Pulmonary artery endothelial cell (primary cell): ENCODE measurements at regions not wholly inside any gene's neighbourhood (a gene's known extent, or its start where the extent isn't known, plus 50 kb on each side); places are given as distances from the start of the nearest gene placed in this dataset.
"Not testable (repeated sequence)": the region's sequence is repeated elsewhere in the genome, so short reads cannot be mapped to it uniquely, and the experiment has no call there.

ENCODE experiments used
- DNase-seq: peaks from one replicate; pipeline ENCODE4 v3.0.0-alpha.2; 2011; ENCODE audit warnings: low read depth, low spot score

DNA sequence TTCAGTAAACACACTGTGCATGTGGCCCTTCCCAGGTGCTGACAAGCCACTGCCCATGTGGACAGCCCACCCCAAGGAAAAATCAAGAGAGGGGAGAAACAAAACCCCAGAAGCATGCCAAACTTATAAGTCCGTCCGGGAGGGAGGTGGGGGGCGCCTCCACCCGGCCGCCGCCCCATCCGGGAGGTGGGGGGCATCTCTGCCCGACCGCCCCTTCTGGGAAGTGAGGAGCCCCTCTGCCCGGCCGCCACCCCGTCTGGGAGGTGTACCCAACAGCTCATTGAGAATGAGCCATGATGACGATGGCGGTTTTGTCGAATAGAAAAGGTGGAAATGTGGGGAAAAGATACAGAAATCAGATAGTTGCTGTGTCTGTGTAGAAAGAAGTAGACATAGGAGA, 53.8 kb upstream of the C2CD4B start:
- no peak for DNase-seq

DNA sequence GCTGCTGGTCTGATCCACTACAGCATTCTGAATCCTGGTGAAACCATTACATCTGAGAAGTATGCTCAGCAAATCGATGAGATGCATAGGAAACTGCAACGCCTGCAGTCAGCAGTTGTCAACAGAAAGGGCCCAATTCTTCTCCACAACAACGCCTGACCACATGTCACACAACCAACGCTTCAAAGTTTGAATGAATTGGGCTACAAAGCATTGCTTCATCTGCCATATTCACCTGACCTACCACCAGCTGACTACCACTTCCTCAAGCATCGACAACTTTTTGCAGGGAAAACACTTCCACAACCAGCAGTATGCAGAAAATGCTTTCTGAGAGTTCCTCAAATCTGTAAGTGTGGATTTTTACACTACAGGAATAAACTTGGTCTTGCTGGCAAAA, 54.7 kb upstream of the C2CD4B start:
- no peak for DNase-seq

DNA sequence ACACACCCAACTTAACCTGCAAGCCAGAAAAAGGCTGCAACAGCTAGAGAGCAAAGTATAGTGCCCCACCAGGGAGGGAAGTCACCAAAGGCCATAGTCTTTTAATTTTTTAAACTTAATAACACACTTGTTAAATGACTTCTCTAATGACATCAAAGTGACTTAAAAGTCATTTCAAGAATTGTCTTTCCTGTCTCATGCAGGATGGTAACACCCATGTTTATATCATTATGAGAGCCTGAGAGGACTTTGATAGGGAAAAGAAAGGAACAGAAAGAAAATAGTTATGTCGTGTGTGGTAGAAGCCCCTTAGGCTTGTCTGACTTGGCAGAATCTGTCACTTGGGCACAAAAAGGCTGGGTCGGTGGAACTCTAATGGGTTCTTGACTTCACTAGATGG, 57.9 kb upstream of the C2CD4B start:
- no peak for DNase-seq

DNA sequence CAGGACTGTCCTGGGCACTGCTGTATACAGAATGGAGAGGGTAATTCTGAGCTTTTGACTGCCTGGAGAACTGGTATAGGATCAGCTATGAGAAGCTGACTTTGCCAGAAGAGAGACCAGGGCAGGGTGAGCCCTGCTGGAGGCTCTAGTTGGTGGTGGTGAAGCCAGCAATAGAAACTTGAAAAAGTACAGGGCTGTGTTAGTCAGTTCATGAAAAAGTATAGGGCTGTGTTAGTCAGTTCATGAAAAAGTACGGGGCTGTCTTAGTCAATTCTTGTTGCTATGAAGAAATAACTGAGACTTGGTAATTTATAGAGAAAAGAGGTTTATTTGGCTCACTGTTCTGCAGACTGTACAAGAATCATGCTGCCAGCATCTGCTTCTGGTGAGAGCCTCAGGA, 63.5 kb upstream of the C2CD4B start:
- DNase-seq, result no peak

DNA sequence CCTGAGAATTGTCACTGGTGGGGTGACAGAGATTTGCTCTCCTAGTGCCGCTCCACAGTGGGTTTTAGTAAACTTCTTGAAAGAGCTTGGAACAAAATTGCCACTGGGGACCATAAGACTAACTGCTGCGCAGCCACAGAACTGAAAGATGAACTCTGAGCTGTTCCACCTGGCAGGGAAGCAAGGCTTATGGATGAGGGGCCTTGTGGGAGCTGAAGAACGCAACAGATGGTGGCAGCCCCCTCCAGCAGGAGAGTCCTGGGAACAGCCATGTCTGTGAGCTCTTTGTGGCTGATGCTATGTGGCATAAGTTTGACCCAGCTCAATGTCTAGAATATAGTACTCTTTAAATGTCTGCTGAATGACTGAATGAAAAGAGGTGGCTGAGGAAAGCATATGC, 66.8 kb upstream of the C2CD4B start:
- no peak for DNase-seq

DNA sequence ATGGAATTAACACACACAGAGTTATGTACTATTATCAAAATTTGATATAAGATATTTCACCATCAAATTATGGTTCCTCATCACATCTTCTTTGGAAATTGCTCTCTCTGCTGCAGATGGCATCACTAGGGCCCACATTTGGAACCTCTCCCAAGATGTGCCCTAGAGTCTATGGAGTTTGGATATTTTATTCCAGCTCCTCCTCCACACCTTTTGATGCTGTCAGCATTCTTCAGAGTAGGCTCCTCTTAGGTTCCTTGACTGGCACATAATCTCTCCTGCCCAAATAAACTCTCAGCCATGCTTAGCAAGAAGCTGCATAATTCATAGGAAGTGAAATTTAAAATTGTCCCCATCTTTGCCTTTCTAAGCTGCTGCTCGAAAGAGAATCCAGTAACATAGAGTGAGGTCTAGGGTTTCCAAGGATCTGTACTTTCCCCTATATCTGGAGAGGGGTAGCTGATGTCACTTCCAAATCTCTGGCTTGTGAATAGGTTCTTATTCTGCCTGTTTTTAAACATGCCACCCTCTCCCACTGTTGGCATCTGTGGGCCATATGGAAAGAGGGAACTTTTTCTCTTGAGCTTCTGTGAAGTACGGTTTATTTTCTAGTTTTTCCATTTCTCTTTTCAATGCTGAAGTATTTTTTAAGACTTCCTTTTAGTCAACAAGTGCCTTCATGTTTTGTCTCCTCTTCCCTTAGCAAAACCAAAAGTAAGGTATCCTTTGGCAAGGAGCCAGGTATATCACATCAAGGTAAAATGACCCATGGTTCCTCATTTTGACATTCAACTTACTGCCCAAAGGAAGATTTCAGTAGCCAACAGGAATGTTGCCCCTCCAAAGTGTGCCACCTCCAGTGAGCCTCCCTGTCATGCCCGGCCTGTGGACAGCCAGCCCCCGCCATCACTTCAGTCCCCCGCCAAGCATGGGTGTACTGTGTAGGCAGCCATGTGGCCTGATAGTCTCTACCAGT, 75.3 kb upstream of the C2CD4B start:
- no peak for DNase-seq

DNA sequence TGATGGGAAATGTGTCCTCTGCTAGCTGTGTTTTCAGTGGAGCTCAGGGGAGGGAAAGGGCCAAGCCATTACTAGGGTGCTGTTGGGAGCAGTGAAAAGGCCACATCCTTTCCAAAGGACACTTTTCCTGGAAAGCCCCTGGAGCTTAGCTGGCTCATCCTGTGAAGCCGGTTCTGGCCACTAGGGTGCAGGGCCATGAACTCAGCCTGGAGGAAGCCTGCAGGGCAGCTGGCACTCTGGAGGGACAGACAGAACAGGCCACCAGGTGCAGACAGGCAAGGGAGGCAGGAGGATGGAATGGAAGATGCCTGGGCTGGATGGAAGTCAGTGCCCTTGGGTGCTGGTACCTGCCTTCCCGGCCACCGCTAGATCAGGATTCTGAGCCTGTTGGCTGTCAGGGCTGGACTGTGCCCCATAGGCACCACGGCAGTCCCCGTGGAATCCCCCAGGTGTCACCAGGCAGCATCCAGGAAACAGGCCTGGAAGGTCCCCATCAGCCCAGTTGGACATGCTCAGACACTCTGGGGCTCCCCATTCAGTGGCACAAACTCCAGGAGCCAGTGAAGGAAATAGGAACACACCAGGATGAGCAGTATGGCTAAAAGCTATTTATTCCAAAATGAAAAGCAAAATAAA, 76.2 kb upstream of the C2CD4B start:
- DNase-seq, result no peak

DNA sequence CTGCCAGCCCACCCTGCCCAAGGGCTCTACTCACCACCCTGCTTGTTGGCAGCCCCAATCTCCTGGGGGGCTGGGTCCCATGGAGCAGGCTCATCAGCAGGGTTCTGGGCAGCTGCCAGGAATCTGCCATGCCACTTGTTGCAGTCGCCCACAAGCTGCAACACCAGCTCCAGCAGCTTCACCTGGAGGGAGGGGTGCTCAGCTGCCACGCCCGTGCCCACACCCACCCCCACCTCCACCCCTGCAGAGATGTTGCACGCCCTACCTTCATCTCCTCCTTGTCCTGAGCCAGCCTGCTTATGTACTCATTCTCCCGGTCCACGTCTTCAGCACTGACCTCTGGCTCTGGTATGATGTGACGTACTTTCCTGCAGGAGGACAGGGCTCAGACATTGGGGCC, 77.9 kb upstream of the C2CD4B start:
- no peak for DNase-seq

DNA sequence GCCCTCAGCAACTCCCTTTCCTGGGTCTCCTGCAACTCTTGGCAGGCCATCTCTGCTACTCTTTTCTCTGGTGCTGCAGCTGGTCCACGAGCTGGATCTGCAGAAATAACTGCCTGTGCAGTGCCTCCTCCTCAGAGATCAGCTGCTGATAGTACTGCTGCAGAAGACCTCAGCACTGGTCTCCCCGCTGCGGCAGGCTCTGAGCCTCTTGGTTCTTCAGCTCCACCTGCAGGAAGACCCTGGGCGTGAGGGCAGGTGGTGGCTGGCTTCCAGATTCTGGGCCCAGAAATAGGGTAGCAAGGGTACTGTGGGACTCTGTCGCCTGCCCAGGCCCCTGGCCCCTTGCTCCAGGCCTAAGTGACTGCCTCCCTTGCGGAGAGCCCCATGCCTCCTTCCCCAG, 79.7 kb upstream of the C2CD4B start:
- DNase-seq, result no peak

DNA sequence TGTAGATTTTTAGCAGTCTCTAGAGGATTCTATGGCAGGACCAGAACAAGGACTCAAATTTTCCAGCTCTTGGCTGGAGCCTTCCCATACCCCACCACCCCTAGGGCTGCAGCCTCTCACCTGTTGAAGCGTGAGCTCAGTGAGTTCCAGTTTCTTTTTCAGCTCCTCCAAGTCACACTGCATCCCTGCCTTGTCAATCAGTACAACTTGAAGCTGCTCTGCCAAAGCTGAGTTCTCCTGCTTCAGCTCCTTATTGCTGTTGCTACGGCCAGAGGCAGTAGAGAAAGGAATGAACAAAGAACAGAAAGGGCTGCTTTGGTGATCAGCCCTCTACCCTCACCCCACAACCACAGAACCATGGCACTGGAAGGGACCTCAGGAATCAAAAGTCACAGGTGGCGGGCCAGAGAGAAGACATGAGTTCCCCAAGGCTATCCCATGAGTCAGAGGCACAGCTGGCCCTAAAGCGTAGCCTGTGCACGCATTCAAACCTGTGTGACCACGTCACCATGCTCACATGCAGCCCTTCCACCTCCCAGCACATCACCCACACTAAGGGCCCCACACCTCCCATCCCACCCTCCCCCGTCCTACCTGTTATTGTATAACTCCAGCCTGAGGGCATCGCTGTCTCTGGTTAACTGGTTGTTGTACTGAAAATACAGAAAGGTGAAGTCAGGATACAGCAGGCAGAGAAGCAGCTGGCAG, 83.3 kb upstream of the C2CD4B start:
- no peak for DNase-seq

DNA sequence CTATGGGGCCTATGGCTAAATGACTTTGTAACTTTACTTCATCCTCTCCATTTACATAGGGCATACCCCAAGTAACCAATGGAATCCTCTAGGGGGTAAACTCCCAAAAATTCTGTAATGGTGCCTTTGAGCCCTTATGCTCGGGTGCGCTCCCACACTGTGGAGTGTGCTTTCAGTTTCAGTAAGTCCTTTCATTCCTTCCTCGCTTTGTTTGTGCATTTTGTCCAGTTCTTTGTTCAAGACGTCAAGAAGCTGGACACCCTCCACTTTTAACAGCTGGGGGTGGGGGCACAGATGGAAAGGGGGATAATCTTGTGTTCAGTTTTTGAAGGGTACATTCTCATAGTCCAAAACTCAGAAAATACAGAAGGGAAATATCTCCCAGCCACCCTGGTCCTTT, 84.4 kb upstream of the C2CD4B start:
- DNase-seq, result no peak

DNA sequence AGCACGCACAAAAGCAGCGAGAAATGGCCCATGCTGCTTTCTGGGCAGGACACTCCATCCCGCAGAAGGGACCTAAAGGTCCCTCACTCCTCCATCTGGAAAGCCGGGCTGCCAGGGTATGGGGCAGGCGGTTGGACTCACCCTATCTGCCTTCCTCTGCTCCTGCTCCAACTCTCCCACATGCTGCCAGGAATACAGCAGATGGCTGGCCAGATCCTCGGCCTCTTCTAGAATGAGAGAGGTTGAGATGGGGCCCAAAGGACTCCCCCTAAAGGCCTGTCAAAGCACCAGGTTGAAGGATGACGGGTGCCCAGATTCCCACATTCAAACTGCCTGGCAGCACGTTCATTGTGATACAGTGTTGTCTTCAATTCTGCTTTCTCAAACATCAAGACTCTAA, 85.1 kb upstream of the C2CD4B start:
- DNase-seq, result no peak

DNA sequence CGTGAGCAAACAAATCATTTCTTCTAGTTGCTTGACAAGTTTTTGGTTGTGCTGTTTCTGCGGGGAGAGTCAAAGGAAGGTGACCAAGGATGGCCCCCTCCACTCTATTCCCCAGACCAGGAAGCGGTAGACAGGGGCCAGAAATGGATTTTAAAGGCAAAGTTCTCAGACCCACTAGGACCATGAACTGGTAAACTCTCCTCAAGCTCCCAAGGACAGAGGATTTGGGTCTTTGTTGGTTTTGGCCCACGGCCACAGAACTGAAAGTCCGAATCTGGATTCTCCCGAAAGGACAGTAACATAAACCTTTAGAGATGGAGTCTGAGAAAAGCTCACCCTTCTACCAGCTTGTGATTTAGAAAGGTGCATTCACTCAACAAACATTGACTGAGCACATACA, 85.9 kb upstream of the C2CD4B start:
- no peak for DNase-seq

DNA sequence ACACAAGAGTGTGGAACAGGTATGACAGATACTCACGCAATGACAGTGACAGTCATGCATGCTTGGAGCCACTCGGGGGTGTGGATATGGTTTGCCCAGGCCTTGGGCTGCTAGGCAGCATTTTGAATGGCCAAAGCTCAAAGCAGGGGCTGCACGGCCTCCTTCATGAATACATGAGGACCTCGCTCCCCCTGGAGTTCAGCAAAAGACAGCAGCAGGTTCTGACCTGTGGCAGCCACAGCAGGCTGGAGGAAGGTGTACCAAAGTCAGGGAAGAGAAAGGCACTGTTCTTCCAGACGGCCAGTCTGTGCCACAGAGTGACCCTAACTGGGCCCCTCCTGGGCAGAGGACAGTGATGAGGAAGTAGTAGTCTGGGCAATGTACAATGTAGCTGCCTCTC, 88.2 kb upstream of the C2CD4B start:
- no peak for DNase-seq

DNA sequence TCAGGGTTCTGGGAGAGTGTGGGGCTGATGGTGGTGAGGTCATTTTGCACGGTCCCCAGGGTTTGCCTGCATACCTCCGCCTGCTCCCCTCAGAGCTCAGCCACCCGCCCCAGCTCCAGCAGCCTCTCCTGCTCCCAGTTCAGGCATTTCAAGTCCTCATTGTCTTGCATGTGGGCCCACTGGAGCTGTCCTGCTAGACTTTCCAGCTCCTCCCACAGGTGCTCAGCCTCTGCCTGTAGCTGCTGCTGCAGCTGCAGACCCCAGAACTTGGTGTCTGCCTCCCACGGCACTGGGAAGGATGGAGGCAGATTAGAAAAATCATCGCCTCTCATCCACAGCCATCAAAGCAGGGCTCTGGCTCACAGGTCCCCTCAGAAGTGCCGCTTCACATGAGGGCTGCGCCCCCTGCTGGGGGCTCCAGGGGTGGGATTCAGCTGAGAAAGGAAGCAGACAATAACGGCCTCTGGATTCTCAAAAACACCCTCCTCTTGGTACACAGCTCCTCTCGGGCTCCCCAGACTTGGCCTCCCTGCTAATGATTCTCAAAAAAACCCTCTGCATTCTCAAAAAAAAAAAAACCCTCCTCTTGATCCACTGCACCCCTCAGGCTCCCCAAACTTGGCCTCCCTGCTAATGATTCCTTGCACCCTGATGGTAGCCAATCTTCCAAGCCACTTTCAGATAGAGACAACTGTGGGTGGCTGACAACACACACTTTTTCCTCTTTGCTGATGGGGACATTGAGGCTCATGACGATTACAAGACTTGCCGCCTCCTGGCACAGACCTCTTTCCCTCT, 89.3 kb upstream of the C2CD4B start:
- peak; percentile 49 for DNase-seq

DNA sequence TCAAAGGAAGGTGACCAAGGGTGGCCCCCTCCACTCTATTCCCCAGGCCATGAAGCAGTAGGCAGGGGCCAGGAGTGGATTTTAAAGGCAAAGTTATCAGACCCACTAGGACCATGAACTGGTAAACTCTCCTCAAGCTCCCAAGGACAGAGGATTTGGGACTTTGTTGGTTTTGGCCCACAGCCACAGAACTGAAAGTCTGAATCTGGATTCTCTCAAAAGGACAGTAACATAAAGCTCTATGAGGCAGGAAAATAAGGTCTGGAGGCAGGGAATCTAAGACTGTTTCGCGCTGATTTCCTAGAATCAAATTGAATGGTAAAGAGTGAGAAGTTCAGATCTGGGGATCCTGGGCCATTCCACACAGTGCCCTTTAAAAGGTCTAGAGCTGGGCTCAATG, 91.3 kb upstream of the C2CD4B start:
- DNase-seq, result not testable (repeated sequence)

DNA sequence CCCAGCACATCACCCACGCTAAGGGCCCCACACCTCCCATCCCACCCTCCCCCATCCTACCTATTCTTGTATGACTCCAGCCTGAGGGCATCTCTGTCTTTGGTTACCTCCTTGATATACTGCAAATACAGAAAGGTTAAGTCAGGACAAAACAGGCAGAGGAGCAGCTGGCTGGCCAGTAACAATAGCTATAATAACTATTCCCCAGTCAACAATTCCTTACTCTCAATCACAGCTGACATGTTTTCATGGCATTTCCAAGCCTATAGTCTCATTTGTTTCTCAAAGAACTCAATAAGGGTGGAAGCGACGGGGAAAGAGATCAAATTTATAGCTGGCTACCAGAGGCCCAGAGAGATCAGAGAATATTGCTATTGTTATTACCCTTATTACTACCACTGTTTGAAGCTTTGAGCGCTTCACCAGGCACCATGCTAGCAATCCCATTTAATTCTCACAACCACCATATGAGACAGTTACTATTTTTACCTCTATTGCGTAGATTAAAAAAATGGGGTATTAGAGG, 93.0 kb upstream of the C2CD4B start:
- no peak for DNase-seq

DNA sequence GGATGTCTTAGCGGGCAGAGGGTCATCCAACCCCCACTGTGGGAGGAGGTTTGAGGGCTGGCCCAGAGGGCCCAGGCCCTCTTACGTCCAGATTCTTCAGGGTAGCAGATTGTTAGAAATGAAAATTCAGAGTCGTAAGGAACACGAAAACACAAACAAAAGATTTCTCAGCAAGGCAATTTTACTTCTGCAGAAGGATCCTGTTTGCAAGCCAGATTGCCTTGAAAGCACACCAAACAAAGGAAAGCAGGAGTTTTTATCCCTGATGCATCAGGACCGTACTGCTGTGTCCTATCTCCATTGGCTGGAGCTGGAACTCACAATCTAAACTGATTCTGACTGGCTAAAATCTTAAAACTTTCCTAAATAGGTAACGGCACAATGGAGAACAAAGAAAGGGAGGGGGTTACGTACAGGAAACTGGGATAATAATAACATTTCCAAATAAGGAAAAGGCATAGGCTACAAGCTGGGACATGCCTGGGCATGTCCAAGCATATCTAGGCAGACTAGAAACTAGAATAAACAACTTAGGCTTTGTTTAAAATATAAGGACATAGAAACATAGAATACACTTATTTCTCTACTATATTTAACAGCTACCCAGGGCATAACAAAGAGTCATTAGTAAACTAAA, 97.3 kb upstream of the C2CD4B start:
- DNase-seq, result no peak

DNA sequence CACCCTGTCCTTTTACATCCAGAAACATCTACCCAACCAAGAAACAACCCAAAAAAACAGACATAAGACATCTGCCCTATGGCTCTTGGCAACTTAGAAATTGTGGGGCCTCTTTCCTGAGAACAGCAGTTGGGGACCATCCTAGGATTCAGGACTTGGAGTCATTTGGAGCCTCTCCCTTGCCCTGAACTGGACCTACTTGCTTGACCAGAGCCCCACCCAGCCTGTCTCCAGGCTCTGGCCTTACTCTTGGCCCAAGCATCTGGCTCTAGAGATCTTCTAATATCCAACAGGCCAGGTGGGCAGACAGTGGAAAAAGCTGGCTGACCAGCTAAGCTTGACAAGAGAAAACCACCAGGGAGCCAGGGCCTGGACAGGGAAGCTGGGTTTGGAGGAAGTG, 99.1 kb upstream of the C2CD4B start:
- no peak for DNase-seq

DNA sequence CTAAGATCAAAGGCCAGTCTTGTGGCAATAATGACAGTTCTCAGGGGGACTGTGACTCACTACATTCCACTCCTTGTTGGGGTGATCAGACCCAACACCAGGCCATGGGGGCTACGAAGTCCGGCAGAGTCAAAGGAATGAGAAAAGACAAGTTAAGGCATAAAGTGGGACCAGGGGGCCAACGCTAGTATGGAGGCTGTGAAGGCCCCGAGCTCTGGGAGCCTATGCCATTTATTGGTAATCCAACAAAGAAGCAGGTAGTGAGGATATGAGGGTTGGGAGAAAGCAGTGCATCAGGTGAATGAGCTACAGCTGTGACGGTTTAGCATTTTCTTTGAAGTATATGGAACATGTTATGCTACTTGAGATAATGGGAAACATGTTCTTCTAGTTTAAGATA, 104.4 kb upstream of the C2CD4B start:
- DNase-seq, result no peak
